Chondrocyte (in vitro differentiated cells): ENCODE measurements at regions not wholly inside any gene's neighbourhood (a gene's known extent, or its start where the extent isn't known, plus 50 kb on each side); places are given as distances from the start of the nearest gene placed in this dataset.
"Not testable (repeated sequence)": the region's sequence is repeated elsewhere in the genome, so short reads cannot be mapped to it uniquely, and the experiment has no call there.

ENCODE experiments used
- DNase-seq: peaks from one replicate; pipeline ENCODE4 v3.0.0; 2021; ENCODE audit warnings: mixed read lengths, low spot score
- H3K27ac Mint-ChIP-seq: one replicate; pipeline ENCODE4 v1.8.0; 2021; ENCODE audit warnings: mild to moderate bottlenecking, moderate library complexity, mixed read lengths; ENCODE audit not compliant: unreplicated experiment
- H3K27me3 Mint-ChIP-seq: 2 replicates; pipeline ENCODE4 v1.8.0; 2021; ENCODE audit warnings: low read depth, mixed read lengths
- H3K36me3 Mint-ChIP-seq: 2 replicates; pipeline ENCODE4 v1.8.0; 2021; ENCODE audit warnings: low read depth, mixed read lengths
- H3K4me1 Mint-ChIP-seq: 2 replicates; pipeline ENCODE4 v1.8.0; 2021; ENCODE audit warnings: low read depth, mild to moderate bottlenecking, mixed read lengths
- H3K4me3 Mint-ChIP-seq: one replicate; pipeline ENCODE4 v1.8.0; 2021; ENCODE audit warnings: mild to moderate bottlenecking, moderate library complexity, mixed read lengths; ENCODE audit not compliant: unreplicated experiment
- H3K9me3 Mint-ChIP-seq: 2 replicates; pipeline ENCODE4 v1.8.0; 2021; ENCODE audit warnings: low read depth, mixed read lengths
- CTCF ChIP-seq: fragments of 200-600 bp; sonication (generic); IDR thresholded peaks from 2 replicates; pipeline ENCODE4 v1.5.0; 2021; ENCODE audit warnings: antibody characterized with exemption, mild to moderate bottlenecking, moderate library complexity

- no peaks in the 10 kb centered on the region for H3K36me3 Mint-ChIP-seq
- H3K4me3 Mint-ChIP-seq: no peak overlapping the region
- no peaks in the 10 kb centered on the region for H3K4me1 Mint-ChIP-seq
- TF ChIP-seq CTCF: no peak
- H3K27ac Mint-ChIP-seq: no peak overlapping the region
- H3K9me3 Mint-ChIP-seq: no peaks in the 10 kb centered on the region
- no peak for DNase-seq
- H3K27me3 Mint-ChIP-seq: peaks cover 6% of the 10 kb centered on the region
Measured at GRCh38 chr6:141758430-141758829, 374.3 kb upstream of the GJE1 start.

- H3K36me3 Mint-ChIP-seq: no peaks in the 10 kb centered on the region
- no peak overlapping the region for H3K4me3 Mint-ChIP-seq
- no peaks in the 10 kb centered on the region for H3K4me1 Mint-ChIP-seq
- no peak for TF ChIP-seq CTCF
- no peaks in the 10 kb centered on the region for H3K9me3 Mint-ChIP-seq
- DNase-seq: no peak
- peaks cover 3% of the 10 kb centered on the region for H3K27me3 Mint-ChIP-seq
- H3K27ac Mint-ChIP-seq: no peak overlapping the region
Measured at GRCh38 chr6:141753180-141753579, 379.5 kb upstream of the GJE1 start.

GRCh38 chr6:141752677-141753076, 380.0 kb upstream of the GJE1 start:
- H3K36me3 Mint-ChIP-seq: no peaks in the 10 kb centered on the region
- H3K4me1 Mint-ChIP-seq: no peaks in the 10 kb centered on the region
- H3K27ac Mint-ChIP-seq: no peak overlapping the region
- no peaks in the 10 kb centered on the region for H3K9me3 Mint-ChIP-seq
- no peak for TF ChIP-seq CTCF
- H3K4me3 Mint-ChIP-seq: no peak overlapping the region
- peaks cover 3% of the 10 kb centered on the region for H3K27me3 Mint-ChIP-seq
- DNase-seq: no peak

- H3K4me1 Mint-ChIP-seq, H3K36me3 Mint-ChIP-seq, H3K27ac Mint-ChIP-seq, DNase-seq, H3K27me3 Mint-ChIP-seq, H3K4me3 Mint-ChIP-seq, H3K9me3 Mint-ChIP-seq: not testable (repeated sequence)
Measured at GRCh38 chr6:141746324-141746723, 386.4 kb upstream of the GJE1 start.

GRCh38 chr6:141744971-141745370, 387.8 kb upstream of the GJE1 start:
- no peak for TF ChIP-seq CTCF
- H3K9me3 Mint-ChIP-seq: peaks cover 14% of the 10 kb centered on the region
- DNase-seq: no peak
- H3K36me3 Mint-ChIP-seq: no peaks in the 10 kb centered on the region
- no peaks in the 10 kb centered on the region for H3K27me3 Mint-ChIP-seq
- no peaks in the 10 kb centered on the region for H3K4me1 Mint-ChIP-seq
- H3K27ac Mint-ChIP-seq: no peak overlapping the region
- H3K4me3 Mint-ChIP-seq: no peak overlapping the region

GRCh38 chr6:141744194-141744925, 388.4 kb upstream of the GJE1 start:
- no peaks in the 10 kb centered on the region for H3K27me3 Mint-ChIP-seq
- no peak overlapping the region for H3K4me3 Mint-ChIP-seq
- DNase-seq: no peak
- H3K27ac Mint-ChIP-seq: no peak overlapping the region
- H3K36me3 Mint-ChIP-seq: no peaks in the 10 kb centered on the region
- no peak for TF ChIP-seq CTCF
- no peaks in the 10 kb centered on the region for H3K4me1 Mint-ChIP-seq
- H3K9me3 Mint-ChIP-seq: peaks cover 14% of the 10 kb centered on the region
